K562 (cell line): ENCODE measurements at regions not wholly inside any gene's neighbourhood (a gene's known extent, or its start where the extent isn't known, plus 50 kb on each side); places are given as distances from the start of the nearest gene placed in this dataset.
"Not testable (repeated sequence)": the region's sequence is repeated elsewhere in the genome, so short reads cannot be mapped to it uniquely, and the experiment has no call there.

Experiments used
- ASH1L ChIP-seq: fragments of 450-650 bp; IDR thresholded peaks from 2 replicates; pipeline ENCODE4 v1.6.1; 2018; ENCODE audit warnings: borderline replicate concordance, mild to moderate bottlenecking, low read depth; ENCODE audit not compliant: partially characterized antibody
- BRCA1 ChIP-seq, 2 experiments: fragments of 450-650 bp in 1 of 2; sonication (generic) in 1 of 2; formaldehyde crosslinking in 1 of 2; IDR thresholded peaks; 2 replicates each; pipeline versions ENCODE4 v1.5.0 to v1.6.1; 2017 to 2020; ENCODE audit warnings: mild to moderate bottlenecking in 1 of 2, missing genetic modification reagents in 1 of 2
- MYC ChIP-seq, 2 experiments: fragments of 250-450 bp in 1 of 2; sonication (Bioruptor Pico) in 1 of 2; IDR thresholded peaks; 2 replicates each; pipeline versions ENCODE4 v1.5.1 to v1.6.1; 2012 to 2021; ENCODE audit warnings: low read depth in 2 of 2, borderline replicate concordance in 1 of 2, improper control_type of control experiment in 1 of 2, low read length in 1 of 2, mild to moderate bottlenecking in 1 of 2, moderate library complexity in 1 of 2
- PBX2 ChIP-seq, 2 experiments: IDR thresholded peaks in 1 of 2; conservative IDR thresholded peaks in 1 of 2; 2 replicates each; pipeline ENCODE4 v1.6.1; 2016; ENCODE audit warnings: low read depth in 2 of 2, mild to moderate bottlenecking in 1 of 2, missing compliant biosample characterization in 1 of 2, missing genetic modification characterization in 1 of 2, moderate library complexity in 1 of 2
- ZNF561 ChIP-seq: fragments of 450-650 bp; formaldehyde crosslinking; conservative IDR thresholded peaks from 2 replicates; pipeline ENCODE4 v1.4.0; 2020; ENCODE audit warnings: mild to moderate bottlenecking, moderate library complexity
- TF ChIP-seq, protein P1 (sequence below), 3 experiments: IDR thresholded peaks in 2 of 3; conservative IDR thresholded peaks in 1 of 3; 2 replicates each; pipeline ENCODE4 v1.5.1; 2011 to 2012; ENCODE audit warnings: low read length in 3 of 3, mild to moderate bottlenecking in 3 of 3, control low read depth in 2 of 3, improper control_type of control experiment in 1 of 3, inconsistent platforms in 1 of 3, low read depth in 1 of 3, mixed read lengths in 1 of 3, moderate library complexity in 1 of 3; ENCODE audit not compliant: insufficient read depth in 2 of 3

DNA sequence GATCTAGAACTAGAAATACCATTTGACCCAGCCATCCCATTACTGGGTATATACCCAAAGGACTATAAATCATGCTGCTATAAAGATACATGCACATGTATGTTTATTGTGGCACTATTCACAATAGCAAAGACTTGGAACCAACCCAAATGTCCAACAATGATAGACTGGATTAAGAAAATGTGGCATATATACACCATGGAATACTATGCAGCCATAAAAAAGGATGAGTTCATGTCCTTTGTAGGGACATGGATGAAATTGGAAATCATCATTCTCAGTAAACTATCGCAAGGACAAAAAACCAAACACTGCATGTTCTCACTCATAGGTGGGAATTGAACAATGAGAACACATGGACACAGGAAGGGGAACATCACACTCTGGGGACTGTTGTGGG lies 178.3 kb upstream of the XIST start:
- not testable (repeated sequence) for TF ChIP-seq MYC (IDR thresholded peaks at IDR 0.05; ENCODE audit: low read depth, low read length); MYC (CRISPR knock-in tag; IDR thresholded peaks at IDR 0.05; ENCODE audit: borderline replicate concordance, low read depth); PBX2 (CRISPR knock-in tag; IDR thresholded peaks at IDR 0.05; ENCODE audit: low read depth); PBX2 (tag; conservative IDR thresholded peaks at IDR 0.05; ENCODE audit: low read depth); ZNF561; BRCA1 (IDR thresholded peaks at IDR 0.05); BRCA1 (CRISPR knock-in tag; IDR thresholded peaks at IDR 0.05); ASH1L
- TF ChIP-seq, protein P1, sequence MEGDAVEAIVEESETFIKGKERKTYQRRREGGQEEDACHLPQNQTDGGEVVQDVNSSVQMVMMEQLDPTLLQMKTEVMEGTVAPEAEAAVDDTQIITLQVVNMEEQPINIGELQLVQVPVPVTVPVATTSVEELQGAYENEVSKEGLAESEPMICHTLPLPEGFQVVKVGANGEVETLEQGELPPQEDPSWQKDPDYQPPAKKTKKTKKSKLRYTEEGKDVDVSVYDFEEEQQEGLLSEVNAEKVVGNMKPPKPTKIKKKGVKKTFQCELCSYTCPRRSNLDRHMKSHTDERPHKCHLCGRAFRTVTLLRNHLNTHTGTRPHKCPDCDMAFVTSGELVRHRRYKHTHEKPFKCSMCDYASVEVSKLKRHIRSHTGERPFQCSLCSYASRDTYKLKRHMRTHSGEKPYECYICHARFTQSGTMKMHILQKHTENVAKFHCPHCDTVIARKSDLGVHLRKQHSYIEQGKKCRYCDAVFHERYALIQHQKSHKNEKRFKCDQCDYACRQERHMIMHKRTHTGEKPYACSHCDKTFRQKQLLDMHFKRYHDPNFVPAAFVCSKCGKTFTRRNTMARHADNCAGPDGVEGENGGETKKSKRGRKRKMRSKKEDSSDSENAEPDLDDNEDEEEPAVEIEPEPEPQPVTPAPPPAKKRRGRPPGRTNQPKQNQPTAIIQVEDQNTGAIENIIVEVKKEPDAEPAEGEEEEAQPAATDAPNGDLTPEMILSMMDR (IDR thresholded peaks at IDR 0.05 in 2 of 3, conservative IDR thresholded peaks at IDR 0.05 in 1 of 3; ENCODE audit: insufficient read depth in 2 of 3, low read depth in 1 of 3, low read length in 3 of 3): not testable (repeated sequence)
